HL-60 (cell line): ENCODE measurements at regions not wholly inside any gene's neighbourhood (a gene's known extent, or its start where the extent isn't known, plus 50 kb on each side); places are given as distances from the start of the nearest gene placed in this dataset.

ENCODE experiments used
- CTCF ChIP-seq: IDR thresholded peaks from one replicate; pipeline ENCODE4 v1.5.1; 2011; ENCODE audit warnings: low read length, control low read depth, inconsistent platforms; ENCODE audit not compliant: insufficient read depth
- GABPA ChIP-seq: IDR thresholded peaks from 2 replicates; pipeline ENCODE4 v1.6.1; 2012; ENCODE audit warnings: low read depth
- POLR2AphosphoS5 ChIP-seq: IDR thresholded peaks from 2 replicates; pipeline ENCODE4 v1.6.1; 2012; ENCODE audit warnings: low read depth
- SPI1 ChIP-seq: IDR thresholded peaks from 2 replicates; pipeline ENCODE4 v1.6.1; 2012; ENCODE audit warnings: low read depth, mild to moderate bottlenecking, borderline replicate concordance
- TF ChIP-seq, protein P1 (sequence below): IDR thresholded peaks from 2 replicates; pipeline ENCODE4 v1.6.1; 2012; ENCODE audit warnings: low read depth; ENCODE audit not compliant: insufficient replicate concordance

- TF ChIP-seq CTCF (no peak), GABPA (no peak), POLR2AphosphoS5 (no peak), SPI1 (no peak)
- TF ChIP-seq, protein P1, sequence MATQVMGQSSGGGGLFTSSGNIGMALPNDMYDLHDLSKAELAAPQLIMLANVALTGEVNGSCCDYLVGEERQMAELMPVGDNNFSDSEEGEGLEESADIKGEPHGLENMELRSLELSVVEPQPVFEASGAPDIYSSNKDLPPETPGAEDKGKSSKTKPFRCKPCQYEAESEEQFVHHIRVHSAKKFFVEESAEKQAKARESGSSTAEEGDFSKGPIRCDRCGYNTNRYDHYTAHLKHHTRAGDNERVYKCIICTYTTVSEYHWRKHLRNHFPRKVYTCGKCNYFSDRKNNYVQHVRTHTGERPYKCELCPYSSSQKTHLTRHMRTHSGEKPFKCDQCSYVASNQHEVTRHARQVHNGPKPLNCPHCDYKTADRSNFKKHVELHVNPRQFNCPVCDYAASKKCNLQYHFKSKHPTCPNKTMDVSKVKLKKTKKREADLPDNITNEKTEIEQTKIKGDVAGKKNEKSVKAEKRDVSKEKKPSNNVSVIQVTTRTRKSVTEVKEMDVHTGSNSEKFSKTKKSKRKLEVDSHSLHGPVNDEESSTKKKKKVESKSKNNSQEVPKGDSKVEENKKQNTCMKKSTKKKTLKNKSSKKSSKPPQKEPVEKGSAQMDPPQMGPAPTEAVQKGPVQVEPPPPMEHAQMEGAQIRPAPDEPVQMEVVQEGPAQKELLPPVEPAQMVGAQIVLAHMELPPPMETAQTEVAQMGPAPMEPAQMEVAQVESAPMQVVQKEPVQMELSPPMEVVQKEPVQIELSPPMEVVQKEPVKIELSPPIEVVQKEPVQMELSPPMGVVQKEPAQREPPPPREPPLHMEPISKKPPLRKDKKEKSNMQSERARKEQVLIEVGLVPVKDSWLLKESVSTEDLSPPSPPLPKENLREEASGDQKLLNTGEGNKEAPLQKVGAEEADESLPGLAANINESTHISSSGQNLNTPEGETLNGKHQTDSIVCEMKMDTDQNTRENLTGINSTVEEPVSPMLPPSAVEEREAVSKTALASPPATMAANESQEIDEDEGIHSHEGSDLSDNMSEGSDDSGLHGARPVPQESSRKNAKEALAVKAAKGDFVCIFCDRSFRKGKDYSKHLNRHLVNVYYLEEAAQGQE, result no peak
Observed at GRCh38 chr11:70713086-70713835, 314.9 kb downstream of the CTTN start.
